ENCODE measurements at regions not wholly inside any gene's neighbourhood (a gene's known extent, or its start where the extent isn't known, plus 50 kb on each side); places are given as distances from the start of the nearest gene placed in this dataset.

DNA sequence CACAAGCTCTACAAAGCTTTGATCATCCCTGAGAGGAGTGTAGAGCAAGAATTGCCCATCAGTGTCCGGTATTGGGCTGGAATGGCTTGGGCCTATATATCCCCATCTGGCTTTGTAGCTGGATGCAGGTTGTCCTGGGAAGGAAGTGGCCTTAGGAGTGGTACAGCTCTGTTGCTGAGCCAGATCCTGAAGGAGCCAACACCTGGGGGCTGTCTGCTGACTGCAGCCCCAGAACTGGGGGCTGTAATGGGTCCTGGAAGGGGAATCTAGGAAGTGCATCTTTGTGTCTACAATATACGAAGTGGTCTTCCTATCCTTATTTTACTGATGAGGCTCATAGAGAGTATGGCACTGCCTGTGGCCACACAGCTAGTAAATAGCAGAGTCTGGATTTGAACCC lies 145.9 kb downstream of the CDC5L start:
- DNase-seq = no peak

DNA sequence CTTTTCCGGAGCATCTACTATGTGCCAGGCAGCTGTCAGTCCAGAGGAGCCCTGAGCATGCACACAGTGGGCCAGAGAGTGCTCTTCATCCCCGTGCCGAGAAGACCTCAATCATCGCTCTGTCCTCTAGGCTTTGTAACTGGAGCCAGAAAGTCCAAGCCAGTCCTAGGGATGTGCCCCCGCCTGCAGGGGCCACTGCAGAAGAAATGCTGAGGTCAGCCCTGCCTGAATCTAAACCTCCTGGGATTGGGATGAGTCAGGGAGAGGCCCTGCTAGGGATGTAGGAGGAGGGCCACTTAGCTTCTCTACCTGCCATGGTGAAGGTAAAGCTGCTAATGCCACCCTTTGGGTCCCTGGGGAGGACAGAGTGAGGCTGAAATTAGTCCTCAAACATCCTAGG lies 146.8 kb downstream of the CDC5L start:
- no peak for DNase-seq

DNA sequence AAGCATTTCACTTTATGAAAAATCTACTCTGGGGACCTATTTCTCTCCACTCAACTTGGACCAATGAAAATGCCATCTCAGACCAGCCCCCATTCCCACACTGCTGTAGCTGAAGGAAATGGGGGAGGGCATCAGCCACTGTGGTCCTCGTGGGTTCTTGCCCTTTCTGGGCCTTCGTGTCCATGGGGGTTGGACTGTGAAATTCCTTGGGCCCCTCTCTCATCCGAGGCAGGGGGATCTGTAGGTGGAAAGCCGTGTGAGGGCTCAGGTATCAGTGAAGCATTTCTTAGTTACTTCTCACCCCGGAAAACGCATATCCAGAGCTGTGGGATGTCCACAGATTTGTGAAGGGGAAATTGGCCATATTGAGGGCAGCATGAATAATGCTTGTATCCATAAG lies 147.9 kb downstream of the CDC5L start:
- no peak for DNase-seq

DNA sequence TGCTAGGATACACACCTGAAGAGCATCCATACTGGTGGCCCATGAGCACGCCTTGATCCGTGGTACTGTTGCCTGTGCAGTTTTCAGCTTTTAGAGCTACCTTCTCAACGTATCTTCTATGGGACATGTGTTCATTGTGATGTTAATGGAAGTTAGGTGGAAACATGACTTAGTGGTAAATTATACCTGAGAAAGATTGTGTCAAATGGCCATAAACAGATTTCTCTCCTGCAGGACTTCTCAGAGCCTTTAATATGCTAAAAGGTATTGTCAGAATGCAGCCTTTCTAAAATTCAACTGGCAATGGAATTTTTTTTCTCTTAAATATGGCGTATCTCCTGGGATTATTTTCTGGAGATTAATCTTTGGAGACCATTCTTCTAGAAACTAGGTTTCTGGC lies 148.5 kb downstream of the CDC5L start:
- DNase-seq = no peak

DNA sequence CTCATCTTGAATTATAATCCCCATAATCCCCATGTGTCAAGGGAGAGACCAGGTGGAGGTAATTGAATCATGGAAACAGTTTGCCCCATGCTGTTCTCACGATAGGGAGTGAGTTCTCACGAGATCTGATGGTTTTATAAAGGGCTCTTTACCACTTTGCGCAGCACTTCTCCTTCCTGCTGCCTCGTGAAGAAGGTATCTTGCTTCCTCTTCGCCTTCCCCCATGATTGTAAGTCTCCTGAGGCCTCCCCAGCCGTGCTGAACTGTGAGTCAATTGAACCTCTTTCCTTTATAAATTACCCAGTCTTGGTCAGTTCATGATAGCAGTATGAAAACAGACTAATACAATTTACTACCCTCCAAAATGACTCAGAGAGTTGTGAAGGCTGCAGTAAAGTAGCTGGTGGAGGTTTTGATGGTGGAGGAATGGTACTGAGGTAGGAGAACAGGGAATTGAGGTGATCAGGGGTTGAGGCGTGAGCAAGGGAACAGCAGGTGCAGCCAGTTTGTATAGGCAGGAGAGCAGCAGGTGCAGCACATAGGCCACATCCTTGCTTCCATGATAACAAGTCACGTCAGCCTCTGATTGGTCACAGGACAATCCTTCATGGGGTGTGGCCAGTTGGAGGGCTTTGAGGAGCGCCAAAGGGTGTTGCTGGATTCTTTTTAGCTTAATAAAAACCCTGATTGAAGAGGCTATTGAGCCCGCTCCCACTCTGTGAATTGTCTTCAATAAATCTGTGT lies 150.0 kb downstream of the CDC5L start:
- DNase-seq = no peak

DNA sequence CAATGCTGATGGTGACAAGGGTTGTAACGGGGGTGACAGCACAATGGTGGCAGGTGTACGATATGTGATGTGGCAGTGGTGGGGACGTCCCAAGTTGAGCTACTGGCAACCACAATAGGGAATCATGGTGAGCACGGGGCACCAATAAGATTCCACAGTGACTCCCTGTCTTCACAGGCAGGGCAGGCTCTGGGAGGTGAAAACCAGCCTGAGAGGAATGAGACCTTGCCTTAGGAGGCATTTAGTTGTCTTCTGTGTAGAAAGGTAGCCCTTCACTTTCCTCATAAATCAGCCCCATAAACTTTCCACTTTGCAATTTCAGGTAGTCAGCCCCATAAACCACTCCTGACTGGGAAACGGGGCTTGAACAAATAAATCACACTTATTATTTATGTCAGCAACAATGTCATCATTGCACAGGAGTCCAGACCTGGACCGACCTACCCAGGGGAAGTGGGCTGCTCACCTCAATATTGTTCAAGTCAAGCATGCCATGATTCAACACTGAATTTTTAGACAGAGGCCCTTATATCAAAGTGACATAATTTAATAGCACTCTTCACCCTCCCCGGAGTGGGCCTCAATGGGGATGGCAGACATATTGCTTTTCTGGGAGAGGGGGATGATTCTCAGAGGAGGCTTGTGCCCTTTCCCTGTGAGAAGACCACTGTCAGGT lies 150.8 kb downstream of the CDC5L start:
- DNase-seq = no peak

DNA sequence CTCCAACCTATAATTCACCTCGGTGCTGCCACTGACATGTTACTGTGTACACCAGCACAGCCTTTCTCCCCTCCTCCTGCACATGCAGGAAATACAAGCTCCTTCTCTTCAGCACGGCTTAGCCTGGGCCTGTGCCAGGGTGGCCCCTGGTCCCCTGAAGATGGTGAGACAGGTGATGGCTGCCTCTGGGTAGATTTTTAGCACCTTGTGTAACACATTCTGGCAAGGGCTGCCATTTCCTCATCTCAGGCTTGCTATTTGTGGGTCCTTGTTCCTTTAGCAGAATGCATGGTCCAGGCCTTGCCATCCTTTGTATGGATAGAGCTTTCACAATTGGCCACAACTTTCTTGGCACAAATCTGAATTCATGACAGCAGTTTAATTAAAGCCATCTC lies 151.3 kb downstream of the CDC5L start:
- DNase-seq = no peak

DNA sequence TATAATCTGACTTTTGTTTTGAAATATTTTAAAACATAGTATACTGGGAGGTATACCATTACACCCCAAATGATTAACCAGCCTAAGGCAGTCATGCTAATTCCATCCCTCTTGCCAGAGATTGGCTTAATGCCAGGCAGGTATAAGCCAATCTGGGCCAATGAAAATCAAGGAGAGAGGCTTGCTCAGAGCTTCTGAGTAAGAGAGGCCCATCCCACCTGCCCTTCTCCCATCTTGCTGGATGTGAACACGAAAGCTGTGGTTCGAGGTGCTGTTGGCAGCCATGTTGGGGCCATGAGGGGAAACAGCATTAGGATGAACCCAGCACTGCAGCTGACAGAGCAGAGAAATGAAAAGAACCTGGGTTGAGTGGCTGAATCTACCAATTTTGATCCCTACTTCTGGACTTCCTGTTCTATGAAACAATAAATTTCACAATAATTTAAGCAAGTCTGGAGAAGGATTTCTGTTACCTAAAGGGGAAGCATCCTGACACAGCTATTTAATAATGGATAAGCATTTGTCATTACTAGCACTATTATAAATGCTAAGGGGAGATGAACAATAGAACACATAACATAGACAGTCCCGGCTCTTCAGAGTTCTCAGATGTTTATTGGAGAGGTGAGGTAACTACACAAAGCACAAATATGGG lies 152.3 kb downstream of the CDC5L start:
- no peak for DNase-seq

DNA sequence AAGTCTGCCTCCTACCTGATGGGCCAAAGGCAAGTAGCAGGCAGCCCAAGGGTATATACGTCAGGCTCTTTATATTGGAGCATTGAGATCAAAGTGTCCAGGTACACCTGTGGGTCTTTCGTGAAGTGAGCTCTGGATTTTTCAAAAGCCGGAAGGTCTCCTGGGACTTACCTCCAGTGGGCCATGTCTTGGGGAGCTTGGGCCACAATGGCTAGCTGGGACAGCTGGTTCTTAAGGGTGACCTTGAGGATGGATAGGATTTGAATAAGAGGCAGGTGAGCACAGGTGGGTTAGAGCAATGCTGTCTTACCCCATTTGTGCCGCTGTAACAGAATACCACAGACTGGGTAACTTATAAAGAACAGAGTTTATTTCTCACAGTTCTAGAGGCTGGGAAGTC lies 153.4 kb downstream of the CDC5L start:
- no peak for DNase-seq

DNA sequence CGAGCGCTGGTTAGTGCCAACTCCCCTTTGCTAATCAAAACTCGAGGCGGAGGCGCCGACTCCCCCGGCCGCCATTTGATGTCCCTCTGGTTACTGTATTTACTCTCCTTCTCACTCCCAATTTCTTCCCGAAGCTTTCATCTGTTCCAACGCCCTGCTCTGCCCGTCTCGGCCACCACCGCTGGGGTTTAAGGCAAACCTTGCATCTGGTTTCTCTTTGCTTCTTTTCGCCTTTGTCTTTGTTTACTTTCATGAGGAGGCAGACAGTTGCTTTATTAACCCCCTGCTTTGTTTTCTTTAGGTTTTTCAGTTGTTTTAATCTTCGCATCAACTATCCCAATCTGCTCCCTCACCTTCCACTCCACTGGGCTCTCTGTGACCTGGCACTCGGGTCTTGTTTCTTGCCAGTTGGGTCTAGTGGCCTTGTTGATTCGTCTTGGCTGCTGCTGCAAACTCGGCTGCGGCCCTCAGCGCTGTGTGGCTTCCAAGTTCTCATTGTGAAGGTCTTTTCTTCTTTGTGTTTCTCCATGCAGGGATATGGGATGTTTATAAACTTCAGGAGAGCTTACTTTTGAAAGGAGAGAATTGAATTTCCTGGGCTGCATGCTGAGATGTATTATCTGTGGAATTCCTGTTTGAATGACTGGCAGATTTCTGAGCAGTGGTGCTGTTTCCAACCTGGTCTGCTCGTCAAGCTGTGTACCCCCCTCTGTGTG lies 155.1 kb downstream of the CDC5L start:
- no peak for DNase-seq

DNA sequence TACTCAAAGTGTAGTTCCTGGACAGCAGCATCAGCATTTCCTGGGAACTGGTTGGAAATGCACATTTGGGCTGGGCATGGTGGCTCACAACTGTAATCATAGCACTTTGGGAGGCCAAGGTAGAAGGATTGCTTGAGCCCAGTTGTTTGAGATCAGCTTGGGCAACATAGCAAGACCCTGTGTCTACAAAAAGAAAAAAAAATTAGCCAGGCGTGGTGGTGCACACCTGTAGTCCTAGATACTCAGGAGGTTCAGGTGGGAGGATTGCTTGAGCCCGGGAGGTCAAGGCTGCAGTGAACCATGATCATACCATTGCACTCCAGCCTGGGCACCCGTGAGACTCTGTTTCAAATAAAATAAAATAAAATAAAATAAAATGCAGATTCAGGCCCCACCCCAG lies 156.2 kb downstream of the CDC5L start:
- DNase-seq = no peak

DNA sequence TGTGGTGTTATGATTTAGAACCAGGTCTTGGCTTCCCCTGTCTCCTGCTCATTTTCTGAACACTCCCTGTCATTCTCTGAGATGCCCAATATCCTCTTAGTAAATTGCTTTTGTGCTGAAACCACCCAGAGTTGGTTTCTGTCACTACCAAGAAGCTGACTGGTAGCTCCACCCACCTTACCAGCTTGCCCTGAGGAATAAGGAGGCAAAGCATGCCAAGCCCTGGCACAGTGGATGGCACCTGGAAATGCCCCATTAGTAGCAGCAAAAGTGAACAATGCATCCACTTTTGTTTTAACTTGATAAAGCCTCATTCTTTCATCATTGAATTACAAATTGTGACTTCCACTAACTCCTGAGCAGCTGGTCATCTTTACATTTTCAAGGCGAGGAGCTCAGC lies 157.7 kb downstream of the CDC5L start:
- DNase-seq = no peak

DNA sequence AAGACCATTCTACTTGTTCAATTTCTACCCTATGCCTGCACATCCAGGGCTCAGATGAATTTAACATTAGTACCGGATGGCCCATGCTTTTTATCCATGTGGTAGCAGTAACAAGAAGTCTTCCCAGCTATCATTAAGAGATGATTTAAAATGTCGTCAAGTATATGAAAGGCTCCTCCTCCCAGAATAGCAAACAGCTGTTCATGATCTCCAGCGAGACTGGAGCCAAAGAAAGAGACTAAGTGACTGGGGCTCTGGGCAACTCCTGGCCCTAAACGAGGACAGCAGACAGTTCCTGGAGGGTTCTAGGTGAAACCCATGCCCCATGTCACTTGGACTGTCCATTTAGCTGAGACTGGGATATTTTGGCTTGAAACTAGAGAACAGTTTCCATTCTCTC lies 160.8 kb downstream of the CDC5L start:
- DNase-seq = no peak

DNA sequence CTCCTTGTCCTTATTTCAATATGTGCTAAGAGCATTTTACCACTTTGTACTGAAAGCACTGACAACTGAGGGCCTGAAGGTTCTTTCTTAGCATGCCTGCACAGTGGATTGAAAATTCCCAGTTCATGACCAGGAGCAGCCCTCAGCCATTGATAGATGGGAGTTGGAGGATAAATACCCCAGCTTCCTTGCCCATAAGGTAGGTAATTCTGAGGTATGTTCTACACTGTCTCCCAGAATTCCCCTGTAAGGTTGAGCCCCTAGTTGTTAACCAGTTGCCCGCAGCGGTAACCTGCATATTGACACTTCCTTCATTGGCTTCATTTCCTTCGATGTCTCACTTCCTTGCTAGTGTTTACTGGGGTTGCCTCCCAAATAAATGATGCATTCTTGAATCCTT lies 162.0 kb downstream of the CDC5L start:
- DNase-seq = no peak

DNA sequence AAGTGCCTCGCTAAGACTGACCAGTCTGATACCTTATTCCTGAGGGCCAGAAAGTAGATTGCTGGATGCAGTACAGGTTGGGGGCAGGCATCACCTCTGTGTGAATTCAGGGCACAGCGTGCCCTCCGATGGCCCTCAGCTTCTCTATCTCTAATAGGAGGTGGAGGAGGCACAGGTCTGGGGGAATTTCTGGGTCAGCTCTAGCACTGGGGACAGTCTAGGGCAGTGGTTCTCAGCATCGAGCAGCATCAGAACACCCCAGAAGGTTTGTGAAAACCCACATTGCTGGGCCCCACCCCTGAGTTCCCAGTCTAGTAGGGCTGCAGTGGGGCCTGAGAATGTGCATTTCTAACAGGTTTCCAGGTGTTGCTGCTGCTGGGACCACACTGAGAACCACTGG lies 166.7 kb downstream of the CDC5L start:
- no peak for DNase-seq

DNA sequence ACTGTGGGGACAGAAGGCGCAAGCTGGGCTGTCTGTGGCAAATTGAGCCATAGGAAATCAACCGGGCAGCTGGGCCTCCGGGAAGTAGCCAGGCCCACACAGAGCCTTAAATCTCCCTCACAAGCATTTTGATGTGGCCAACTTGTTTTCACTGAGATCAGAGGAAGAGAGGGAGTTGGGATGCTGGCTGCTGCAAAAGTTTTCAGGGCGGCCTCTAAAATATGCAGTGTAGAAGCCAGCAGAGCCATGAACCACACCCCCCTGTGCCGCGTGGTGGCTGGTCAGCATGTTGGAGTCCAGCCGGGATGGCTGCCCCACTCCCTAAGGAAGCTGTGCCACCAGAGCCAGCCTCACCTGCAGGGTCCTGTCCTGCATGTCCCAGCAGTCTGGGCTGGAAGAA lies 167.4 kb downstream of the CDC5L start:
- no peak for DNase-seq

DNA sequence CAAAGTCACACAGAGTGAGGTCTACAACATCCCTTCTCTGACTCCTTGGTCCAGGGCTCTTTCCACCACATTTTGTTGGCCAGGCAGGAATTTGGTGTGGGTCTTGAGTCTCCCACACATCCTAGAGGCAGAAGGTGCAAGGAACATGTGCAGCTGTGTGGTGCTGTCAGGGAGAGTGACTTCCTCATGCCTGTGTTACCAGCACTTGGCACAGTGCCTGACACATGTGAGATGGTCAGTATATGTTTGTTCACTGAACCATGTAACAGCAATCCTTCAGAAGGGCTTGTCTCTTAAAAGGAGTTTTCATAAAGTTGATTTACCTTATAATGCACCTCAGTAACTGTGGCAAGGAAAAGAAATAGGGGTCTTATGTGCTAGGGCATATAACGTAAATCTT lies 168.5 kb downstream of the CDC5L start:
- DNase-seq = no peak

DNA sequence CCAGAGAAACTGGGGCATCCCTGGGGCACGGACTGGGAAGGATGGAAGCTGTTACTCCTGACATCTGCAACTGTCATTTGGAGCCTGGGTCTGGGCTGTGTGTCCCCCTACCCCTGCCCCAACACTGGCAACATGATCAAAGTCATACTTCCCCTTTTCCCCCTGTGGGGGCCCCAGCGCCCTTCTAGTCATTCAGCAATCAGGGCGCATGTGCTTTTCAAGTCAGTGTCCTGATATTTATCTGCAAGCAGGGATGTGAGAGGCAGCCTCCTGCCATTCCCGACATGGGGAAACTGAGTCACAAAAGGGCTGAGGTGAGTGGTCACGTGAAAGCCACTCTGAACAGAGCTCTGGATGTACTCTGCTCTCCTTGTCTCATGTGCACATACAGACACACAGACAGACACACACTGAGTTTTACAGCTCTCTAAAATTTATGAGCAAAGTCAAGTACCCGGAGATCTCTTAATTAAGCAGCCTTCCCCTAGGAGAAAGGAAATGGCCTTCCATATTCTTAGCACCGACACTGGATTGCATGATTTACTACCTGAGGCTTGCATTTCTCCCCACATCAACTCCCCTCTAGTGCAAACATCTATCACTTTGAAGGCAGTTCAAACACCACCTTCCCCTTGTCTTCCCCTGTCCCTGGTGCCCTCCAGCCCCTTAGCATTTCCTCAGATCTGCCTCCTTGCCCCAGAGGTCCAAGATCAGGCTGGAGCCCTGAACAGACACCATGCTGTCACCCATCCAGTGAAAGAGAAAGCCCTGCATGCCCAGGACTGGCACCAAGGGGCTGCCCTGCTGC lies 170.7 kb downstream of the CDC5L start:
- DNase-seq = no peak

DNA sequence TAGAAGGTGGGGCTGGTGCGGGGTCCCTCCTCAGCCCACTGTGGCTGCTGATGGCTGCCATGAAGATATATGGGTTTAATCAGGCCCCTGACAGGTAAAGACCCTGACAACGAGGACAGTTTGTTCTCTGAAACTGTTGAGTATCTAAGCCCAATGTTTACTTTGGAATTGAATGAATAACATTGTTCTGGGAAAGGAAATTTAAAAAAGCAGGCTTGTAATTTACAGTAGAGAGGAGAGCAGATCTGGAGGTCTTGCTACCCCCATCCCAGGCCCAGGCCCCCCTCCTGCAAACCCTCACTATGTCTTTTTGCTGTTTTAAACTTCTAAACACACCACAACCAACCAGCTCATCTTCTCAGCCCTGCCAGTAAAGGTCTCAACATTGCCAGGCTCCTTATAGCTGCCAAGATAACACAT lies 171.3 kb downstream of the CDC5L start:
- DNase-seq = no peak

DNA sequence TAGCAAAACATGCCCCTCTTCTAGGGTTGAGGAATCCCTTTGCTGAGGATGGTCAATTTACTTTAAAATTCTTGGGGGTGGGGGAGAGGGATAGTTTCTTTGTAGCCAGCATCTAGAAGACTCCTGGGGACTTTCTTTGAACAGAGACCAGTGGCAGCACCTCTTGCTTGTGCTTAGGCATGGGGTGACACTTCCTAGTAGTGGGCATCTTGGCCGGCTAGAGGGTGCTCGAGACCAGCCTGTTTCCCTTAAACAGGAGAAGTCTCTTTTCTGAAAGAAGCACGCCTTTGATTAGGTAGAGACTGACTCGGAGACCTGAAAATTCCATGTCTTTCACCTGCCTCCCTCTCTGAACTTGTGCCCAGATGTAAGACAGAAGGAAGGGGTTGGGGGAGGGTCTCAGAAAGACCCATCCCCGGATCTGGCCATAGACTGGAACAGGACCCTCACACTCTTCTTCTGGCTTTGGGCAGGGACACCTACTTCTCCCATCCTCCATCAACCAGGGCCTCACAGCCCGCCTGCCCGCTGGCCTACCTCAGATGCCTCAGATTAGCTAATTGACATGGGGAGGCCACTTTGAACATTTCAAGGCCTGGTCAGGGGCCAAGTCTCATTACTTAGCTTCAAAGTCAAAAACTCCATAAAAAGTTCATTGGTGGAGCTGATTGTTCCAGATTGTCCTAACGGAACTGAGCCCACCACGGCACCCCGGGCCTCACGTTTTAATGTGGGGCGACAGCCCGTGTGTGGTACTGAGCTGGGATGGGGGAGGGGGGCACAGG lies 172.2 kb downstream of the CDC5L start:
- no peak for DNase-seq

DNA sequence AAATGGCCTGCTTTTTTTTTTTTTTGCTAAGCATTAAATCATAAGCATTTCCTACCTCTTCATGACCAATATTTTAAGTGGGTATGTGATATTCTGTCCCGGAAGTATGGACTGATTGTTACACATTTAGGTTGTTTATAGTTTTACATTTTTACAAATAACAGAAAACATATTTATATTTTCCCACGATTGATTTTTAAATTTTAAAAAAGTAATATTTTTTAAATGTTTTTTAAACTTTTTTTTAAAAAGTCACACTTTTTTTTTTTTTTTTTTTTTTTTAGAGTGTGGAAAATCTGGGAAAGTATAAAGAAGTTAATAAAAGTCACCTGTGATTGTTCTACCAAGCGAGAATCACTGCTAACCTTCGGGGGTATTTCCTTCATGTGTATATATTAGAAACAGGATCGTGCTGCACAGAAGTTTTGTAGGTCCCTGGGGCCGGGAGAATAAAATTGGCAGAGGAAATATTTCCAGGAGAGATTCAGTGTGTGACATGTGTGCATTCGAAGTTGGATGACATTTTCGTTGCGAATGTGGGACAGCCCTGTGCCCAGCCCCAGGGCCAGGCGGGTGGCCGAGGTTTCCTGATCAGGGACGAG lies 173.1 kb downstream of the CDC5L start:
- DNase-seq = no peak

Measured in activated CD4-positive, alpha-beta T cell treated with anti-CD3 and anti-CD28 coated beads for 4 hours (primary cell).